ENCODE measurements at regions not wholly inside any gene's neighbourhood (a gene's known extent, or its start where the extent isn't known, plus 50 kb on each side); places are given as distances from the start of the nearest gene placed in this dataset.
A peak's percentile ranks its signal among the peaks of the same experiment; 100 is the strongest.

- DNase-seq (ENCODE audit: extremely low spot score, unreplicated experiment), result no peak
- Mint-ChIP-seq H3K27ac (ENCODE audit: unreplicated experiment) (peak overlapping the region; percentile 88), H3K9me3 (ENCODE audit: unreplicated experiment) (no peaks in the 10 kb centered on the region), H3K27me3 (ENCODE audit: unreplicated experiment) (no peaks in the 10 kb centered on the region), H3K36me3 (ENCODE audit: unreplicated experiment) (no peaks in the 10 kb centered on the region), H3K4me1 (ENCODE audit: unreplicated experiment) (peaks cover 44% of the 10 kb centered on the region), H3K4me3 (ENCODE audit: unreplicated experiment) (no peak overlapping the region)
- no peak for TF ChIP-seq CTCF (IDR thresholded peaks at IDR 0.05)
Observed at GRCh38 chr17:77829843-77830799, 128.4 kb upstream of the TNRC6C start.

DNA sequence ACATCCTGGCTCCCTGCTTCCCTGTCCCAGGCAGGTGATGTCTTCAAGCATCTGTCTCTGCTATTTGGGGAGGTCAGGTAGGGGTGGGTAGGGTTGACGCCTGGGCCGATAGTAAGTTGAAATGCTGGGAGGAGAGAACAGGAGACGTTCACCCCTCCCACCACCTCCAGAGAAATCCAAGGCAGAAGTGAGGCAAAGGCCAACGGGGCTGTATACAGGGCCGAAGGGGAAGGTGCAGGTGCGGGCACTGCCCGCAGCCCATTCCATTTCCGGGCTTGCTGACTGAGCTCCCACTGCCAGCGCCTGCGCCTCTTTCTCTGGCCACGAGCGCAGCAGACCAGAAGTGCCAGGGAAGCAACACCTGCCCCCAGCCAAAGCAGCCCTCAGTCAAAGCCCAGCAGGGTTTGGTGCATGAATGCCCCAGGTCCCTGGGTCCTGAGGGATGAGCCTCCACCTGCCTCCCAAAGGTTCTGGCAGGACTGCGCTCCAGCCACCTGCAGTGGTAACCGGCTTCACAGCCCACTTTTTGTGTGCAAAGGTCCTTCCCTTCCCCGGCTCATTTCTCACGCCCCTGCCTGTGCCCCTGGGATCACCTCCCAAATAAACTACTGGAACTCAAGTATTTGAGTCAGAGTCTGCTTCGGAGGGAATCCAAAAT is 127.6 kb upstream of the TNRC6C start:
- no peaks in the 10 kb centered on the region for H3K9me3 Mint-ChIP-seq (ENCODE audit: unreplicated experiment)
- peaks cover 44% of the 10 kb centered on the region for H3K4me1 Mint-ChIP-seq (ENCODE audit: unreplicated experiment)
- no peak overlapping the region for H3K4me3 Mint-ChIP-seq (ENCODE audit: unreplicated experiment)
- TF ChIP-seq CTCF (IDR thresholded peaks at IDR 0.05), result no peak
- peak overlapping the region; percentile 88 for H3K27ac Mint-ChIP-seq (ENCODE audit: unreplicated experiment)
- no peak for DNase-seq (ENCODE audit: extremely low spot score, unreplicated experiment)
- no peaks in the 10 kb centered on the region for H3K27me3 Mint-ChIP-seq (ENCODE audit: unreplicated experiment)
- no peaks in the 10 kb centered on the region for H3K36me3 Mint-ChIP-seq (ENCODE audit: unreplicated experiment)

- H3K9me3 Mint-ChIP-seq (ENCODE audit: unreplicated experiment), result no peaks in the 10 kb centered on the region
- no peak for TF ChIP-seq CTCF (IDR thresholded peaks at IDR 0.05)
- no peak for DNase-seq (ENCODE audit: extremely low spot score, unreplicated experiment)
- no peaks in the 10 kb centered on the region for H3K27me3 Mint-ChIP-seq (ENCODE audit: unreplicated experiment)
- no peak overlapping the region for H3K4me3 Mint-ChIP-seq (ENCODE audit: unreplicated experiment)
- peak overlapping the region; percentile 88 for H3K27ac Mint-ChIP-seq (ENCODE audit: unreplicated experiment)
- H3K4me1 Mint-ChIP-seq (ENCODE audit: unreplicated experiment), result peaks cover 44% of the 10 kb centered on the region
- no peaks in the 10 kb centered on the region for H3K36me3 Mint-ChIP-seq (ENCODE audit: unreplicated experiment)
Observed at GRCh38 chr17:77831474-77832179, 126.9 kb upstream of the TNRC6C start.

- no peaks in the 10 kb centered on the region for H3K9me3 Mint-ChIP-seq (ENCODE audit: unreplicated experiment)
- TF ChIP-seq CTCF (IDR thresholded peaks at IDR 0.05), result no peak
- H3K4me3 Mint-ChIP-seq (ENCODE audit: unreplicated experiment), result no peak overlapping the region
- no peaks in the 10 kb centered on the region for H3K36me3 Mint-ChIP-seq (ENCODE audit: unreplicated experiment)
- DNase-seq (ENCODE audit: extremely low spot score, unreplicated experiment), result no peak
- no peaks in the 10 kb centered on the region for H3K27me3 Mint-ChIP-seq (ENCODE audit: unreplicated experiment)
- H3K4me1 Mint-ChIP-seq (ENCODE audit: unreplicated experiment), result peaks cover 44% of the 10 kb centered on the region
- peak overlapping the region; percentile 88 for H3K27ac Mint-ChIP-seq (ENCODE audit: unreplicated experiment)
Observed at GRCh38 chr17:77832180-77832560, 126.3 kb upstream of the TNRC6C start.

Data from osteocyte (in vitro differentiated cells).